ENCODE measurements at regions not wholly inside any gene's neighbourhood (a gene's known extent, or its start where the extent isn't known, plus 50 kb on each side); places are given as distances from the start of the nearest gene placed in this dataset.

- Histone ChIP-seq H3K4me3 (no peak overlapping the region), H3K9me3 (no peaks in the 10 kb centered on the region), H3K27ac (no peak overlapping the region), H3K4me1 (peaks cover 0 to under 1% (median 0%) of the 10 kb centered on the region in 4 donors), H3K36me3 (no peaks in the 10 kb centered on the region), H3K27me3 (no peaks in the 10 kb centered on the region)
- intact Hi-C loops (cut with DNase I; ENCODE audit: low total_unique reads), result no loop called here
- TF ChIP-seq, protein P1, sequence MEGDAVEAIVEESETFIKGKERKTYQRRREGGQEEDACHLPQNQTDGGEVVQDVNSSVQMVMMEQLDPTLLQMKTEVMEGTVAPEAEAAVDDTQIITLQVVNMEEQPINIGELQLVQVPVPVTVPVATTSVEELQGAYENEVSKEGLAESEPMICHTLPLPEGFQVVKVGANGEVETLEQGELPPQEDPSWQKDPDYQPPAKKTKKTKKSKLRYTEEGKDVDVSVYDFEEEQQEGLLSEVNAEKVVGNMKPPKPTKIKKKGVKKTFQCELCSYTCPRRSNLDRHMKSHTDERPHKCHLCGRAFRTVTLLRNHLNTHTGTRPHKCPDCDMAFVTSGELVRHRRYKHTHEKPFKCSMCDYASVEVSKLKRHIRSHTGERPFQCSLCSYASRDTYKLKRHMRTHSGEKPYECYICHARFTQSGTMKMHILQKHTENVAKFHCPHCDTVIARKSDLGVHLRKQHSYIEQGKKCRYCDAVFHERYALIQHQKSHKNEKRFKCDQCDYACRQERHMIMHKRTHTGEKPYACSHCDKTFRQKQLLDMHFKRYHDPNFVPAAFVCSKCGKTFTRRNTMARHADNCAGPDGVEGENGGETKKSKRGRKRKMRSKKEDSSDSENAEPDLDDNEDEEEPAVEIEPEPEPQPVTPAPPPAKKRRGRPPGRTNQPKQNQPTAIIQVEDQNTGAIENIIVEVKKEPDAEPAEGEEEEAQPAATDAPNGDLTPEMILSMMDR (IDR thresholded peaks at IDR 0.05), result no peak
- TF ChIP-seq POLR2A (IDR thresholded peaks at IDR 0.05), result no peak
- TF ChIP-seq POLR2AphosphoS5 (IDR thresholded peaks at IDR 0.05), result no peak
- TF ChIP-seq EP300 (IDR thresholded peaks at IDR 0.05), result no peak
- 57 to 79% (median 71%) methylated on average over 4 of the region's 4 CpGs for WGBS, 5 donors
- DNase-seq, result no peak
These were observed 51.2 kb upstream of the NXPH1 start for GRCh38 chr7:8382004-8382730.
